ENCODE measurements at regions not wholly inside any gene's neighbourhood (a gene's known extent, or its start where the extent isn't known, plus 50 kb on each side); places are given as distances from the start of the nearest gene placed in this dataset.

- TF ChIP-seq CTCF (conservative IDR thresholded peaks at IDR 0.05; ENCODE audit: low read depth, low read length) (no peak), EZH2 (IDR thresholded peaks at IDR 0.05; ENCODE audit: borderline replicate concordance, low read depth, low read length, poor library complexity, severe bottlenecking) (no peak)
These were observed 74.0 kb upstream of the NUDT6 start for GRCh38 chr4:122996350-122996749.

Data from A673 (cell line).